GM18520 (cell line): ENCODE measurements at regions not wholly inside any gene's neighbourhood (a gene's known extent, or its start where the extent isn't known, plus 50 kb on each side); places are given as distances from the start of the nearest gene placed in this dataset.

Experiments used
- ATAC-seq: cut with Tn5 transposase; IDR thresholded peaks from one replicate; pipeline ENCODE4 v1.9.1; 2021; ENCODE audit not compliant: unreplicated experiment

DNA sequence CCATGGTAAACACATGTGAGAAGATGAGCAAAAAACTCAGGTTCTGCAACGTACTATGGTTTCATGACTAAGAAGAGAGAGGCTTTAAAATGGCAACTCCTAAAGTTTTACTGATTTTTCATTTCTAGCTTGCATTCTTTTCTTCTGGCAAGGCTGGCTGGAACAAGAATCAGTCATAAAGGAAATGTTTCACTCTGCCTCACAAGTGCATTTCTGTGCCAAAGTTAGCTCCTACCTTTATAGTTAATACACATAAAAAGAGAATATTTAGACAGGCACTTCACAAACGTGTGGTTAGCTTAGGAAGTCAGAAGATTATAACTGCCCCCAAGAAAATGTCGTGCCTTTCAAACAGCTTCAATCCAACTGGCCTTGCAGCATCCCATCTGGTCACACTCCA, 417.1 kb upstream of the CDH11 start:
- no peak for ATAC-seq

DNA sequence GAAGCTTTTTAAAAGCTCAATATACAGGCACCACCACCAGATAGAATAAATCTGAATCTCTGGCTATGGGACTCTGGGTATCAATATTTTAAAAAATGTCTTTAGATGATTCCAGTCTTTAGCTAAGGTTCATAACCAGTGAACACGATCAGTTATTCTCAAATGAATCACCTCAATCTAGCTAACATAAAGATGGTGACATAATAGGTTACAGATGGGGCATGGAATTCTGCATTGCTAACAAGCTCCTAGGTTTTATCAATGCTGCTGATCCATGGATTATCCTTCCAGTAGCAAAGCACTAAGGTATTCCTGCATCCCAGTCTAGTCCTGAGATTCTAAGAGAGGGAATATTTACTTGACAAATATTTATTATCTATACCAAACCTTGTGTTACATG, 415.5 kb upstream of the CDH11 start:
- ATAC-seq = no peak

DNA sequence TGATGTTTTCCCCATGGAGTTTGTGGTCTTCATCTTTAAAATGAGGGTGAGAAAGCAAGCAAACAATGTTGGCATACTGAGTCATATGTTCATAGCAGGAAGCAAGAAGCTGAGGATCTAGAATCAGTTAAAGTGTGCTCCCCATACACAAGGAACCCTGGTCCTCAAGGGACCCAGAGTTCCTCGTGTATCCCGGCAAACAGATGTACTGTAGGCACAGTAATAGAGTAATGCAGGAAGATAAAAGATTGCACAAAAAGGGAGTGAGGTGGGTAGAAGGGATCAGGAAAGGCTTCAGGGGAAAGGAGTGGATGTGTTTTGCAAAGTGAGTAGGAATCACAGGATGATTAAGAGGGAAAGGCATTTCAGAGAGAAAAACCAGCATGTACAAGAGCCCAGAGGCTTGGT, 412.3 kb upstream of the CDH11 start:
- no peak for ATAC-seq

DNA sequence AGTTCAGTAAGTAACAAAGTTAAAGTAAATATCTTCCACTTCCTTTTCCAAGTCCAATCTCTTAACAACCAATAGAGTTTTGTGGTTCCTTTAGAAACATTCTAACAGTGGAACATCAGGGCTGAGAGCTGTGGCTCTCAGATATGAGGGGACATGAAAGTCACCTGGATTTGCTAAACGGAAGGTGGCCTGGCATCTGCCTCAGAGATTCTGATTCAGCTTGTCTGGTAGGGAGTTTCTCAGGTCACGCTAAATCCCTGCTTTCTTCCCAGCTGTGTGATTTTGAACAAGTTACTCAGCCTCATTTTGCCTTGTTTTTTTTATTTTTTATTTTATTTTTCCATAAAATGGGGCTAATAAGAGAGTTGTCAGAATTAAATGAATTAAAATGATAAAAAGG, 411.0 kb upstream of the CDH11 start:
- no peak for ATAC-seq

DNA sequence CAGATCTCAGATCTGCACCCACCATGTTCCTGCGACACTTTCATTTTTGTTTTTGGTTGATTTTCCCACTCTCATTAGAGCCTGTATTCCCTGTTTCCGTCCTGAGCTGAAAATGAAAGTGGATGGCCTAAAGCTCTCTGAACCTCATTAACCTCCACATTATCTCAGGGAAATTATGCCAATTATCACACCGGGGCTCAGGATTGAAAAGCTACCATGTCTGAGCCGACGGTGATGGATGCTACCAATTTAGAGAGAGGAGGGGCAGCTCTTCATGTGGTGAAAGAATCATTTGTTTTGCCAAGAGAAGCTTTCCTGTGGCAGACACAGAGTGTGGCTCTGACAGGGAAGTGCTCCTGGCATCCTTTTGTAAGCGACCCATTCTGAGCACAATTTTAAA, 410.4 kb upstream of the CDH11 start:
- no peak for ATAC-seq

DNA sequence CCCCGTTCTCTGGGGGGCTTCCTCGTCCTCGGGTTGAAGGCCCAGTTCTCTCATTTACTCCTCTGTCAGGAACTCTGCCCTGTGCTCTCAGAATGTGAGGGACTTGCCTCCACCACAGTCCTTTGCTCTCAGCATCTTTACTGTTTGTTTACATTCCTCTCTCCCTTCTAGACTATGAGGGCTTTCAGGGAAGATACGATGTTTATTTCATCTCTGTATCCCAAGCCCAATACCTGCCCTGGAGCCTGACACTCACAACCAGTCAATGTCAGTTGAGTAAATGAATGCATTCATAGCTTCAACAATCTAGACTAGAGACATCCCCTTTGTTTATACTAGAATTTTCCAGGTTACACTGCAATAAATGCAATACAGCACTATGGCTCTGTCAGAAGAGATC, 409.6 kb upstream of the CDH11 start:
- ATAC-seq = no peak

DNA sequence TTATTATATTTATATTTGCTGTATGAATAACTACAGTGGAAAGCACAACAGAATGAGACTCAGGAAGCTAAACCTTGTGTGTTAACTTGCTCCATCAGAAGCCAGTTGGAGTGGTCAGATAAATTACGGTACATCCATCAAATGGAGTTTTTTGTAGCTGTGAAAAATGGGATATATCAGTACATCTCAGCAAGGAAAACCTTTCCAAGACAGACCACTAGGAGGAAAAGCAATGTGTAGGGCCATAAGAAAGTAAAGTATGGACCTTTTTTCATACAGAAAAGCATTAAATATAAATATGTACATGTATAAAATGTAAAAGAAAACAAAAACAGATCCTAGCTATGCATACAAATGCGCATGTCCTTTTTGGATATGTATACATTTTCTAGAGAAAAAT, 403.8 kb upstream of the CDH11 start:
- ATAC-seq = no peak

DNA sequence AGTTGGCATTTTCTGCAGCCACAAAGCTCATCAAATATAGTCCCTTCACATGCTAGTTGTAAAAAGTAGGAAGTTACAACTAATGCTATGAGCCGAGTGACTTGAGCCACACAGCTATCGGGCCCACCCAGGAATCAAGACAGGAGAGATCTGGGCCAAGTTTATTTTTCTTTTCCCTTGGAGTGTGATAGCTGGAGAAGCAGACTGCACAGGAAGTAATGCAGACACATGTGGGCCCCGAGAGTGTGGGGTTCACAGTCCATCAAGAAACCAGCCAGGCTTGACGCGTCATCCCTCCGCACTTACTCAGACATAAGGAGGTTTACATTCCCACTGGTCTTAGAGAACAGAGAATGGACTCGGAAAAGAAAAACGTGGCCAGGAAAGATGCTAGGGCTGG, 403.1 kb upstream of the CDH11 start:
- ATAC-seq = no peak

DNA sequence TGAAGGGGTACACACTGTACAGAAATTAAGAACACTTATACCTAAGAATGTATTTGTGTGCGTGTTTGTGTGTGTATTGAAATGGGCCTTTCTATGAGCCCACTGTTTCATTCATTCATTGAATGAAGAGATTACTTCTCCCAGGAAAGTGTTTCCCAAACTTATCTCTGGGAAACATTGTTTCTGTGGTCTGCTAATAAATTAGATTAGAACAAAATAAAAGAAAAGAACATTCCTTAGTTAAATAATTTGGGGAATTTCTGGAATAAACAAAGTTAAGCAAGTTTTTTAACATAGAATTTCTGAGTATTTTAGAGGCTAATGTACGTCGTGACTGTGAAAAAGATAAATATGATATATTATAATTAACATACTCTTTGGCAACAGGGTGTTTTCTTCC, 402.4 kb upstream of the CDH11 start:
- no peak for ATAC-seq

DNA sequence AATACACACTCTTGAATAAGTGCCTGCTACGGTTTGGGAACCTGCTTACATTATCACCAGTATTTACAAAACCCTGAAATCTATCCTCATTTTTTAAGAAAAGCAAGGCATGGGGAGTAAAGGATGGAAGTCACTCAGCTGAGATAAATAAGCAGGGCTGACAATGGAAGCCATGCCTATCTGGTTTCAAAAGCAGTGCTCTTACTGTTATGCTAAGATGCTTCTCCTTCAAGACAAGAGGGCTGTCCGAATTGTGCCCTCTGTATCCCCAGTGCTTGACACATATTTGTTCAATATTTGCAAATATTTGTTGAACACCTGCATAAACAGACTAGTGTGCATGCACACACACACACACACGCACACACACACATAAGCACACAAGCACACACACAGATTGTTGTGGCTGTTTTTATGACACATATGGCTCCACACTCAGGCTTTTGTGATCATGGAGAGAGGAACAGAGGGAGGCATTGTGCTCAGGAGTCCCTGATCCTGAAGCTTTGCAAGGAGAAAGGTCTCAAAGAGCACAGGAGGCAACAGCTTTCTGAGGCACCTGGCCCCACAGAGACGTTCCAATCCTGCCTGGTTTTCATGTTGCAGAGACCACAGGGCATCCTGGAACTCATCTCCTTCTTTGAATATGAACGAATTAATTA, 401.6 kb upstream of the CDH11 start:
- ATAC-seq = no peak

DNA sequence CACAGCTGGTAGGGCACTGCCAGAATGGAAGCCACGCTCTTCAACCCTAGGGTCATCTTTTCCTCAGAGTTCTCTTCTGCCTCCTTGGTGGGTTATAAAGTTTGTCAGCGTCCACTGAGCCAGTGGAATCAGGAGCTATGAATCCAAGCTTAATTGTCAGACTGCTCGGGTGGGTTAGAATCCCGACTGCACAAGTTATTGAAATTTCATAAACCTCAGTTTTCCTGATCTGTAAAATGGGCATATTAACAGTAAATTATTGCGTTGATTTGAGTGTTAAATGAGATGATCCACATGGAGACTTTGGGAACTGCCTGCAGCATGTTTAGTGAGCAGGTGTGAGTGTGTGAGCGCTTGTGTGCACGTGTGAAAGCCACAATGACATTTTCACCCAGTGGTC, 400.5 kb upstream of the CDH11 start:
- ATAC-seq = no peak

DNA sequence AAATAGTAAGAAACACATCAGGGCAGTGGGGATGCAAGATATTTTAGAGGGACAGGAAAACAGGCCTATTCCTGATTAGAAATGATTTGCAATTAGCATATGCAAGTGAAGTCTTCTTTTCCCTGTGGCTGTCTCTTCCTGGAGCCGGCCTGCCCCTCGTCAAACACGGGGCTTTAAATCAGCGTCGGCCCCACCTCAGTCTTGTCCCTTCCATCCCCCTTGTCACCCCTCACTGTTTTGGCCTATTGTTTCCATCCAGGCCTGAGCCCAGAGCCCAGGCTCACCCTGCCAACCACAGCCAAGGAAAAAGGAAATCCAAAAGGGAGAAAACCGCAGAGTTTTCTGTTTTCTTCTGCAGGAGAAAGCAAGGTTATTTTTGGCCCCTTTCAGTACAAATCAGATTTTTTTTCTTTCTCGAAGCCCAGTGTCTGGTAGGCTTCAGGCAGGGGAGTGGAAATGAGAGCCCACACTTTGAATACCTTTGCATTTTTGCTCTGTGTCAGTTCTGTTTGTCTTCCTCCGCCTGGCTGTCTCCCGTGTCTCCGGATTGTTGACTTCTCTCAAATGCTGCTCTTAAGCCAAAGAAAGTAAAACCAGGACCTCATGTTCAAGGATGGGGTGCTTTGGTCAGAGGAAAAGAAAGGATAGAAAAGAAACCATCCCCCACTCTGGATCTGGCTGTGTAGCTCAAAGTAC, 399.9 kb upstream of the CDH11 start:
- no peak for ATAC-seq

DNA sequence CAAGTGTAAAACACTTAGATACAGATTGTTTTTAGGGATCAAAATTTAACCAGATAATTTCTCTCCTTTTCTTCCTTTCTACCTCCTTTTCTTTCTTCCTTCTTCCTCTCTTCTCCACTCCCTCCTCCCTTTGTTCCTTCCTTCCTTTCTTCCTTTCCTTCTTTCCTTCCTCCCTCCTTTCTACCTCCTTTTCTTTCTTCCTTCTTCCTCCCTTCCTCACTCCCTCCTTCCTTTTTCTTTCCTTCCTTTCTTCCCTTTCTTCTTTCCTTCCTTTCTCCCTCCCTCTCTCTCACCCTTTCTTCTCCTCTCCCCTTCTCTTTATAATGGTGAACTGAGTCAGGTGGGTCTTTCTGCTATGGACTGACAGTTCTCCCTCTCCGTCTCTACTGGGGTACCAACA, 397.5 kb upstream of the CDH11 start:
- no peak for ATAC-seq

DNA sequence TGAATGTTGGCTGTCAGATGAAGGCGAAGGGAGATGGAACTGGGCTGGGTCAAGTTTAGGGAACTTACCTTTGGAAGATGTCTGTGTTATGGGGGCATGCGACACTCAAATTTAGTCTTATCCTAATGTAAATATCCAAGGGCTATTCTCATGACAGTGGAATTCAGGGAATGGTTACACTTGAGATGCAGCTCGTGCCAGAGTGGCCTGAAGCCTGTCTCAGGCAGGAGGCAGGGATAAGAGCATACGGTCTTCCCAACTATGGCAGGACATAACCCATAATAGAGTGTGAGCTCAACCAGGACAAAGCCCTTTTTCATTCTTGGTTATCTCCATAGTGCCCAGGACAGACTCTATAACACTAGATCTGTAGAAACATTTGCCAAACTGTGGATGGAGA, 393.3 kb upstream of the CDH11 start:
- no peak for ATAC-seq

DNA sequence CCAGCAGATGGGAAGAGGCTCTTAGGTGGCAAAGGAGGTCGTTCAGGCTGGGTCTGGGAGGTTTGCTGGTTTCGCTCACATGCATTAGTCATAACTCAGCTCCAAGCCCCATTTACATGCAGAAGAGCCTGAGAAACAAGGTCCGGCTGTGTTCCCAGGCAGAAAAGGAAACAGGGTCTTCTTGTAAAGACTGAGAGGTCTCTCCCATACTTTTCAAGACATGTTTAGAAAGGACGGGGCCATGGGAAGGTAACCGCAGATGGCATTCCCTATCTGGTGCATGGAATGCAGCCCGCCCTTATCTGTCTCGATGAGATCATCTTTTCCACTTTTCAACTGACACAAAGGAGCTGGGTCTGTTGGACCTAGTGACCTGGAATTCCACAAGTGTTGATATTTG, 389.0 kb upstream of the CDH11 start:
- ATAC-seq = no peak

DNA sequence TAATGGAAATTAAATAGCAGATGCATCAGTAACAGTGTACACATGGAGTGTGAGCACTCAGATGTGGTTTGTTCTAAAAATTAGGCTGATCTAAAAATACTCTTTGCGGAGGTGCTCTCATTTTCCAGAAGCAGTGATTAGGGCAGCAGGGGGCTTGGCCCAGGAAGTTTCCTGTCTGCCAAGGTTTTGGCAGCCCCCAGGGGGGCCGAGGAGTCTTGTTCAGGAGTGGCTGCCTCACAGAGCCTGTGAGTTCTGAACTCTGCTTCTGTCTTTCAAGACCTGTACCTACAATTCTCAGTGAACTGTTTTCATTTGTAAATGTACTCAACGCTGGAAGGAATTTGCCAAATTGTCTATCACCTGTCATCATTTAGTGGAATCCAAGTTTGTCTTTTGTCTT, 388.4 kb upstream of the CDH11 start:
- no peak for ATAC-seq

DNA sequence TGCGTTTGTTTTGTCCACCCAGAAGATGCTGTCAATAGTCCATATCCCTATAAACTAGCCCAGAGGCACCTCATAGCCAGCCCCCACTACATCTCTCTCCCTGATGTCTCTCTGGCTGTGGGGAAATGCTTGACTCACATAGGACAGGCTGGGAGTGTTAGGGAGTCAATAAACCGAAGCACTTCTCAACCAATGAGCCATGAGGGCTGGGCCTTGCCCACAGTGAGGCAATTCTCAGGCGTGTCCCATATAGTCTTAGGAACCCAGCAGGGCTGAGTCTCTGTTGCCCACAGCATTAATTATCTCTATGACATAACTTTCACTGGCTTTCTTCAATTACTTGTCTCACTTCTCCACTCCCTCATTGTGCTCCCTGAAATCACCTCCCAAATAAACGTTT, 387.3 kb upstream of the CDH11 start:
- no peak for ATAC-seq

DNA sequence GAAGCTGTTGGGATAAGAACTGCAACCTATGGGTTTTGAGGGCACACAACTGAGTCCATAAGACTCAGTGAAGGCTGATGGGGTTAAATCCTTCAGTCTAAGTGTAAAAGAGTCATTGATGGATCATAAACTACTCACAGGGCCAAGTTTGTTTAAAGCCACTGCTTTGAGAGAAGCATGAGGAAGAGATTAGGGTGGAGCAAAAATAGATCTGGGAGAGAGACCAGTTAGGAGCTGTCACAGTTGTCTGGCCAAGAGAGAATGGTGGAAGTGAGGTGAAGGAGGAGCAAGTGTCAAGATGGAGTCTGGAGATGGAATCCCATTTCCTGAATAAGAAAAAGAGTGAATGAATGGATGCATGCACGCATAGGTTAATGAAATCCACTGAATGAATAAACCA, 379.1 kb upstream of the CDH11 start:
- ATAC-seq = no peak

DNA sequence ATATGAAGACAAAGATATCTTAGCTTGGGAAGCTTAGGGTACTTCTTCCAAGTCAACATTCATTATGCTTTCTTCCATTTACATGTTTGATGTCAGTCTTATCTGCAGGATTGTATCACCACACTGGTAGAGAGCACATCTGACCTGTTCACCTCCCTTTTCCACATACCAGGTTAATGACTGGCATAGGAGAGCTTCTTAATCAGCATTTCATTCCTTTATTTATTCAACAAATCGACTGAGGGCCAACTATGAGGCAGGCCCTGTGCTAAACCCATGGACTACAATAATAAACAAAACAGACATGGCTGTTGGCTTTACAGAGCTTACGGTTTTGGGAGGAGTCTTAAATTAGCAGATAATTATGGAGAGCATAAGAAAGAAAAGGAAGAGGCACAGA, 378.1 kb upstream of the CDH11 start:
- ATAC-seq = no peak

DNA sequence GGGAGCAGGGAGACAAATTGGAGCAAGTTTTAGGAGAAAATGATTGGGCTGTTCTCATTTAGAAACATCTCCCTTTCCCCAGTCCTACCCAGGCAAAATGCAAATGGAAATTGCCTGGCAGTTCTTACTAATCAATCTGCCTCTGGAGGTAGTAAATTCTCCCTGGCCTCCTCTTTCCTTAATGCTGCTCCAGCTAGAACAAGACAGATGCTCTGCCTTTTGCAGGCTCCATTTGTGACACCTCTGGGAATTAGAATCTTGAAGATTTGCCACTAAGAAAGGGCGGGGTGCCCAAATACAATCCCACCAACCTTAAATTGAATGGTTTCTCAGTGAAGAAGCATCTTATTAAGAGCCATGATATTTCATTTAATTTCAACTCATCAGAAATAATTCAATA, 377.7 kb upstream of the CDH11 start:
- no peak for ATAC-seq

DNA sequence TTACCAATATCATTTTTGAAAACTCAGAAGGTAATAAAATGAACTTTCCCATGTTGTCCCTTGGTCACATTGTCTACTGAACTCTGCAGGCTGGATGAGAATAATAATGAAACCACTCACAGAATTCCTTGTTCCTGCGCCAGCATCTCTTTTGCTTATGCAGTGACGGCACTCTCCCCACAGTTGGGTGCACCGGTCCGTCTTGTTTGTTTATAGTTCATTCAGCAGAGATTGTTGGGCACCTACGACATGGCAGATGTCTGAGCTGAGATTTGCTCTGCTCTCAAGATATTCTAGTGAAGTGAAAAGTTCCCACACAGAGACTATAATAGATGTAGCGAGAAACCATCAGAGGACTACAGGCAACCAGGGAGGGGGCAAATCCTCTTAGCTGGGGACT, 375.7 kb upstream of the CDH11 start:
- no peak for ATAC-seq

DNA sequence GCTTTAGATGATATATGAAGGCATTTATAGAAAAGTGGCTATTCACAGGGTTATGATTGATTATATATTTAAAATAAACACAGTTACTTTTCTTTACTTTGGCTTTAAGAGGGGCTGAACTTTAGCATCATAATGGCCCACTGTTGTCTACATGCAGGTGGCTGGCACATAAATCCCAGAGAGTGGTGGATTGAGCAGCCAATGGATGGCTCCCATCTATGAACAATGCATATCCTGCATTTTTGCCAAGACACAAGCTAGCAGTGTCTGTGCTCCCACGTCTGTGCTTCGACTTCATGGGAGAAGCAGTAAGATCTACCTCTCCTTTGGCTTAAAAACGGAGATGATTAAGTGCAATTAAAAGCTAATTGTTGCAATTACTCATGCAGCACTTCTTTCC, 373.2 kb upstream of the CDH11 start:
- no peak for ATAC-seq

DNA sequence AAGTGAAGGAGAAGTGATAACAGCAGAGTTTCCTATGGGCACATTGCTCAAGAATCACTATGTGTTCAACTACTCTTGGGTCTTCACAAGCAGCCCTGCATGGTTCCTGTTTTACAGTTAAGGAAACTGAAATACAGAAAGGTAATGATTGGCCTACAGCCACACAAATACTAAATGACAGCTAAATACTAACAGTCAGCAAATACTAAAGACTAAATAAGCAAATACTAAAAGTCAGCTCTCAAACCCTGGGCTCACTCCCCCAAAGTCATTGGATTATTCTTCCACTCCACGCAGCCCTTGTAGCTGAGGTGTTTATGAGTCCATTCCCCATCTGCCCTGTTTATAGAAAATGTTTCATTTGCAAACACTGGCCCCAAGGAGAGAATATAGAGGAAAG, 372.7 kb upstream of the CDH11 start:
- ATAC-seq = no peak
